Activated T-cell treated with anti-CD3 and anti-CD28 coated beads for 24 hours (primary cell): ENCODE measurements at regions not wholly inside any gene's neighbourhood (a gene's known extent, or its start where the extent isn't known, plus 50 kb on each side); places are given as distances from the start of the nearest gene placed in this dataset.

Source experiments
- DNase-seq: peaks from one replicate; pipeline ENCODE4 v3.0.0-alpha.2; 2020; ENCODE audit warnings: low read depth

DNA sequence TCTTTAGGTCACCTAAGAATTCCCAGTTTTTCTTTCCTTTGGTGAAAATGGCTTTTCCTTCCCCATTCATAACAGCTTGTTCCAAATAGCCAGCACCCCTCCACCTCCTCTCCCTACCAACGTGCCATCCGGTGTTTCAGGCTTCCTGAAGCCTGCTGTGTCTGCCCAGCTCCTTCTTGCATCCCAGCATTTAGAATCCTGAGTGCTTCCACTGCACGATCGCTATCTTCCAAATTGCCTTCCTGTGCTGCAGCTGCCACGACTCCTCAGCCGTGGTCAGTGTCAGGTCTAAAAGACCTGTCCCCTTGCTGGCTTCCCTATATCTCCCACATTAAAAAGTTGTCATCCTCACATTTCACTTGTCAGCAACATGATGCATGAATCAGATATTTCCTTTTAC is 550.3 kb upstream of the JARID2 start:
- no peak for DNase-seq

- no peak for DNase-seq
These were observed 549.5 kb upstream of the JARID2 start for GRCh38 chr6:14696367-14696766.

- DNase-seq: no peak
These were observed 548.4 kb upstream of the JARID2 start for GRCh38 chr6:14697427-14697826.

DNA sequence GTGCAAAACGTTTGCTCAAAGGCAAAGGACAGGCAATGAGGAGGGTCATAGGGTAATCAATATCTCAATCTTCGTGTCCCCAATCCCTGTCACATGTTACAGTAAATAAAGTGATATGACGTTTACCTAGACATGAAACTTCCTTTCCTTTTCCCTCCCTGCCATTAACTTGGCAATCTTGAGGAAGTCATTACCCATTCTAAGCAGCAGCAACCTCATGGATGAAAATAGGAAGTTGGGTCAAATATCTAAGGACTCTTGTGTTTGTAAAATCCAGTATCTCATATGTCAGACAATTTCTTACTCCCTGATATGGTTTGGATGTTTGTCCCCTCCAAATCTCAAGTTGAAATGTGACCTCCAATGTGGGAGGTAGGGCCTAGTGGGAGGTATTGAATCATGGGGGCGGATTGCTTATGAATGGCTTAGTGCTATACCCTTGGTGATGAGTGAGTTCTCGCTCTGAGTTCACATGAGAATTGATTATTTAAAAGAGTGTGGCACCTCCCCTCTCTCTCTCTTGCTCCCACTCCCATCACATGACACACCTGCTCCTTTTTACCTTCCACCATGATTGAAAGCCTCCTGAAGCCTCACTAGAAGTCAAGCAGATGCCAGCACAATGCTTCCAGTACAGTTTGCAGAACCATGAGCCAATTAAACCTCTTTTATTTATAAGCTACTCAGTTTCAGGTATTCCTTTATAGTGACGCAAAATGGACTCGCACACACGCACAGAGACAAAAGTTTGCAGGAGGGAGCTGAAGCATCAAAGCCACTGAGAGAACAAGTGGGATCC is 545.9 kb upstream of the JARID2 start:
- no peak for DNase-seq

GRCh38 chr6:14701946-14702345 is 543.9 kb upstream of the JARID2 start:
- DNase-seq: no peak

DNA sequence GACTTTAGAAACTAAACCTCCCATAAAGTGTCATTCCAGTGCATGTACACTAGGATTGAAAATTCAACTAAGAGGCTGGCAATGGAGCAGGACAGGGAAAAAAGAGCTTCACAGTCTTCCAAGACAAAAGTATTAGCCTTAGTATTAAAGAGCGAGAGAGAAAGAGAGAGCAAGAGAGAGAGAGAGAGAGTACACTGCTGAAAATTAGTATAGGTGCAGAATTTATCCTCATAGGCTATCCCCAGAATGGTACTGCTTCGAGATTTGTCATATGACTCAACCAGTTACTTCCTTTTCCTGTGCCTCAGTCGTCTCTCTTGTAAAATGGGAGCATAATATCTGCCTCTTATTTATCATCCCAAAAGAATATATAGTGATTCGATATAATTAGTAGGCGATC is 543.2 kb upstream of the JARID2 start:
- no peak for DNase-seq

DNA sequence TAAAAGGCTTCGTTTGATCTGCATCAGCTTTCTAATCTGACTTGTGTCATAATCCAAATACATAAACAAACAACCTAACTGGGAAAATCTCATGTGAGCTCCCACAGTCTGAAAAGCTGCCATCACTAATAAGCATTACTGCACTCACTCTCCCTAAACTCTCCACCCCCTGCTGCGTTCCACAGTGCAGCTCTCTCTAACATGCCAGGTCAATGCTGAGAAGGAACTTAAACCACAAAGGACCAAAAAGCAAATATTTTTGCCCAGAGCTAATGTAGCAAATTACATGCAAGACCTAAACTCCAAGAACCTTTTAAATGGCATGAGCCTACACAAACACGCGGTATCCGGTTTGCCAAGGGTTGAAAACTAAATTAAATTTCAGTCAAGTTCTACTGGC is 542.3 kb upstream of the JARID2 start:
- DNase-seq: no peak

DNA sequence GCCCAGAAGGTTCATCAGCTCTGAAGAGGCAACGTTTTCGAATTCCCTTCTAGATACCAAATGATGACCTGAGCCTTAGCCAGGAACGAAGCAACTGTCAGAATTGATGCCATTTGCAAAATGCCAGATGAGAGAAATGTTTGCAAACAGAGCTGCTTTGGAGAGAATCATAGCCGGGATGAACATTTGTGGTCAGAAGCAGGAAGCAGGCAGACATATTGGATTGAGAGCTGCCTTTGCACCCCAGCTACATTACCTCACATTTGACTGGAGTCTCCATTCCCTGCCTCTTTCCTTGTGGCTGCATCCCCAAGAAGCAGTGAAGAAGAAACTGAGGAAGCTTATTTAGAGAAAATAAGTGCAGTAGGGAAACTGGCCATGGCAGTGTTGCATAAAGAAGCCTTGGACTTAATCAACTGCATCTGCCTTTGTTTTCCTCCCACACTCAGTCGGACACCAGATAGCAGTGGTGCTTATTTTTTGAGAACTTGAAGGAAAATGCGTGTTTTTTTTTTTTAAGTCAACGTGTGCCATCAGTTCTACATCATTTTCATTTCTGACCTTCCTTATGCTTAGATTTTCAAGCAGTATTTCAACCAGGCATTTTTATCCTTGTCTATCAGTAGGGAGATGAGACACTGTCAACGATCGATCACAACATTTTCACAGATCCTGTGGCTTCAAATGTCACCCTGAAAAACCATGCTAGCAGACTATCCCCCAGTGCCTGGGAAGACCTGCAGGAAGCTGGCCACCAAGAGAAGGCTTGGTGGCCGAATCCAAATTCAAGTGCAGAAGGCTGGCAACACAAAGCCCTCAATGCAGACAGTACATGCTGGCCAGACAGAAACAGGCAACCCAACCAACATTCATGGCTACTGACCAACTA is 541.2 kb upstream of the JARID2 start:
- no peak for DNase-seq

GRCh38 chr6:14705841-14706377 is 540.0 kb upstream of the JARID2 start:
- DNase-seq: no peak

- DNase-seq: peak; percentile 69
These were observed 539.4 kb upstream of the JARID2 start for GRCh38 chr6:14706378-14706929.

DNA sequence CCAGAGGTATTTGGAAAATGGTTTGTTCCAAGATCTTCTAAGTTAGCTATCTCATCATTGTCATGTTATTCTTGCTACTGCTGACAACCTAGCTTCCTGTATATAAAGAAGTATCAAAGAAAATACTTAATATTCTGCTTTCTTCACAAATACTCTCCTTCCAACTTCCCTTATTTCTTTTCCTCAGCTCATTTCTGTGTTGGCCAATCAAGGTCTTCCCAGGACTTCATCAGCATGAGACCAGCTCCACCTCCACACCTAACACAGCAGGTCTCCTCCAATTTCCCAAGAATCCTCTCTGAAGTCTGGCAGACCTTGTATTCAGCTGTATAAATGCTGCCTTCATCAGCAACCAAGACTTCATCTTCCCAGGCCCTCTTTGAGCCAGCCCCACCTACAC is 538.6 kb upstream of the JARID2 start:
- DNase-seq: no peak

DNA sequence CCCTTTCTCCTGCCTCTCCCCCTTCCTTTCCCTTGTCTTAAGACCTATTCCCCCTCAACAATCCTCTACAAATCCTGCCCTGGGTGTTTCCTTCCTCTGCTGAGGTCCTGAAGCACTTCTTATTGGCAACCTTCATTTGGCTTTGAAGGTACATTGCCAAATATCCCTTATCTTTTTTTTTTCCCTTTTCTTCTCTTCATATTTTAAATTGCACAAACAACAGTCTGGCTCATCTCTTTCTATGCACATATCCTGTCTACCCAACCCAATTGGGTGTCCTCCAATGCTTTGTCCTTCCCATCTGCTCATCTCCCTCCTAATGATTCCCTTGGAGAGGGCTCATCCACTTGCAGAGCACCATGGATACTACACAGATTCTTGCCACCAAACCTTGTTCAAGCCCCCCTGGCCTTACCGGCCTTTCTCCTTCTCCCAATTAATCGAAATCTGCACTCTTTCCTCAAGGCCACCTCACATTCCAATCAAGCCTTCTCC is 537.9 kb upstream of the JARID2 start:
- DNase-seq: no peak

DNA sequence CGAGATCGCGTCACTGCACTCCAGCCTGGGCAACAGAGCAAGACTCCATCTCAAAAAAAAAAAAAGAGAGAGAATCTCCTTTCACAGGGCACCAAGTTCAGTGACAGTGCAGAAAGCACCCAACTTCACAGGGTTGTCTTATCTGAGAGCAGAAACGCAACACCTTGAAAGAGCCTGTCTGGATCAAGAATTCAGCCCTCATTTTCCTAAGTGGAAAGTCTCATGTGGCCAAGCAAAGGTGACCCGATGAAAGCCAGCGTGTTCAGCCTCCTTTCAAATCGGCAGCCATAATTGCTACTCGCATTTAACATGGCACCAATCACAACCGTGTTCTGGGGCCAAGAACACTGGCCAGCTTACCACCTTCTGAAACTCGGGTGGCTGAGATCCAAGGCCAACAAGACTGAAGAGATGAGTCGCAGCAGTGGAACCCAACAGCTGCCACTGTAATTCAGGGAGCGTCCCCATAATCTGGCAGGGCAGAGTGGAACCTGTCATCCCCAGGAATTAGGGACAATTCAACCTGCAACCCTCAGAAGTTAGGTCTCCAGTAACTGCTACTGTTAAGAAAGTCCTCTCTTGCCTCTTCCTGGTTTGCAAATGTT is 536.7 kb upstream of the JARID2 start:
- DNase-seq: no peak

- no peak for DNase-seq
These were observed 536.0 kb upstream of the JARID2 start for GRCh38 chr6:14709900-14710299.

- DNase-seq: no peak
These were observed 535.4 kb upstream of the JARID2 start for GRCh38 chr6:14710421-14710820.

GRCh38 chr6:14711056-14711703 is 534.7 kb upstream of the JARID2 start:
- peak; percentile 67 for DNase-seq

- DNase-seq: no peak
These were observed 534.0 kb upstream of the JARID2 start for GRCh38 chr6:14711704-14712379.

- no peak for DNase-seq
These were observed 532.6 kb upstream of the JARID2 start for GRCh38 chr6:14713008-14713960.

- no peak for DNase-seq
These were observed 531.8 kb upstream of the JARID2 start for GRCh38 chr6:14713966-14714631.
